ENCODE measurements at regions not wholly inside any gene's neighbourhood (a gene's known extent, or its start where the extent isn't known, plus 50 kb on each side); places are given as distances from the start of the nearest gene placed in this dataset.

DNA sequence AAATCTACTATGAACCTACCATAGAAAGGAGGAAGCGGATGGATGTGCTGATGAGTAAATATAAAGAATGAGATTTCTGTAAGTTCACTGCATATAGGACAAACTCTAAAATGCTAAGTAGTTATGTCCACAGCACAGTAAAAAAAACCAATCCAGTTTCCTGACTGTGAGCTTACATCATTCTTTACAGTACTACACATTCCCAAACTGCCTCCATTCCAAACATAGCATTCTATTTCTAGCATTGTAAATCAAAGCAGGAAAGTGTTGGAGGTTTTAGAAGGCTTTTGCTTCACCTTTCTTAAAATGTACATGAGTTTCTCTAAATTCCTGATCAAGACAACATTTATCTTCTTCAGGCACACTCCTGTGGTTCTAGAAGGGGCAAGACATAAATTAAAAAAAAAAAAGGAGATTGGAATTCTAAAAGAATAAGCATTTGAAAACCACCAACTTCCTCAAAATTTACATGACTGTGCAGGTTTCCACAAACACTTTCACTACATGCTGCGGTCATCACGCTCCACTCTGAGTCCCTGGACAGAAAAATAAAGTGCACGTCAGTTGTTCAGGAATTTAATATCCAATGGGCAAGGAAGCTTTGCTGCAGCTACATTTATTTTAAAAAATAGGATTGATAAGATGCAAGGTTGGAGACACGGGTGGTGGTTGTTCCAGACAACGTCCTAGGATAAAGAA is 297.6 kb upstream of the STS start:
- no peak for DNase-seq (ENCODE audit: low read depth)
- no peak overlapping the region for H3K4me3 ChIP-seq (ENCODE audit: low read depth, low read length)
- TF ChIP-seq, protein P1, sequence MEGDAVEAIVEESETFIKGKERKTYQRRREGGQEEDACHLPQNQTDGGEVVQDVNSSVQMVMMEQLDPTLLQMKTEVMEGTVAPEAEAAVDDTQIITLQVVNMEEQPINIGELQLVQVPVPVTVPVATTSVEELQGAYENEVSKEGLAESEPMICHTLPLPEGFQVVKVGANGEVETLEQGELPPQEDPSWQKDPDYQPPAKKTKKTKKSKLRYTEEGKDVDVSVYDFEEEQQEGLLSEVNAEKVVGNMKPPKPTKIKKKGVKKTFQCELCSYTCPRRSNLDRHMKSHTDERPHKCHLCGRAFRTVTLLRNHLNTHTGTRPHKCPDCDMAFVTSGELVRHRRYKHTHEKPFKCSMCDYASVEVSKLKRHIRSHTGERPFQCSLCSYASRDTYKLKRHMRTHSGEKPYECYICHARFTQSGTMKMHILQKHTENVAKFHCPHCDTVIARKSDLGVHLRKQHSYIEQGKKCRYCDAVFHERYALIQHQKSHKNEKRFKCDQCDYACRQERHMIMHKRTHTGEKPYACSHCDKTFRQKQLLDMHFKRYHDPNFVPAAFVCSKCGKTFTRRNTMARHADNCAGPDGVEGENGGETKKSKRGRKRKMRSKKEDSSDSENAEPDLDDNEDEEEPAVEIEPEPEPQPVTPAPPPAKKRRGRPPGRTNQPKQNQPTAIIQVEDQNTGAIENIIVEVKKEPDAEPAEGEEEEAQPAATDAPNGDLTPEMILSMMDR (IDR thresholded peaks at IDR 0.05; ENCODE audit: control insufficient read depth, extremely low read depth, insufficient read depth), result no peak

DNA sequence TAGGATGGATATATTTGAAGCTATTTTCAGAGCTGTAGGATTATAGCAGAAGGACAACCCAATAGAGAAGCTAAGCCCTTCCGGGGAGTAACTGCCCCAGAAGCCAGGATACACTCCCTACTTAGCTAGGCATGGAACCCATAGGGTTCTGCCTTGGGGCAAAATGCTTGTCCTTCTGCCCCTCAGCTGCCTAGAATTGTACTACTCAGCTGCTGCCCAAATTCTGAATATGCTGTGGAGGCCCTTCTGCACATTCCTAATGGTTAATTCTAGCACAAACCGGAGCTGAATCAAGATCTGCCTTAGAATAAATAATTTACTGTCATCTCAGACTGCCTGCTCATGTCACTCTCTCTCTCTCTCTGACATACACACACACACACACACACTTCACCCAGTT is 297.7 kb upstream of the VCX3A start:
- no peak for DNase-seq (ENCODE audit: low read depth)
- no peak overlapping the region for H3K4me3 ChIP-seq (ENCODE audit: low read depth, low read length)
- TF ChIP-seq, protein P1 (IDR thresholded peaks at IDR 0.05; ENCODE audit: control insufficient read depth, extremely low read depth, insufficient read depth), result no peak

DNA sequence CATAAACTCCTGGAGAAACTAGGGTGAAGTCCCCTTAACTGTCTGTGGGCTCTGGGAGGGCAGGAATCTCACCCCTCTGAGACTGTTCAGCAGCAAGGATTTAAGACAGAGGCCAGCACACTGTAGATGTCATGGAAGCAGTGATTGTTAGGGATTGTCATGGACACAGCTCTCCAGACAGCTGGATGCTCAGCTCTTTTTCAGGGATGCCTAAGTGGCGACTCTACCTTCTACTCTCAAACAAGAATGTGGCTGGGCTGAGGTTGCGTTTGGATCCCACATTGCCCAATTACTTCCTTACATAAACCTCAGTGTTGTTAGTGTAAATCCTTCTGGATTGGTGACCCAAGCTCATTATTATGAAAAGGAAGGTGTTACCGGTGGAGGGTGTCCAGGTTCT is 291.9 kb upstream of the VCX3A start:
- no peak overlapping the region for H3K4me3 ChIP-seq (ENCODE audit: low read depth, low read length)
- DNase-seq (ENCODE audit: low read depth), result no peak
- TF ChIP-seq, protein P1 (IDR thresholded peaks at IDR 0.05; ENCODE audit: control insufficient read depth, extremely low read depth, insufficient read depth), result no peak

DNA sequence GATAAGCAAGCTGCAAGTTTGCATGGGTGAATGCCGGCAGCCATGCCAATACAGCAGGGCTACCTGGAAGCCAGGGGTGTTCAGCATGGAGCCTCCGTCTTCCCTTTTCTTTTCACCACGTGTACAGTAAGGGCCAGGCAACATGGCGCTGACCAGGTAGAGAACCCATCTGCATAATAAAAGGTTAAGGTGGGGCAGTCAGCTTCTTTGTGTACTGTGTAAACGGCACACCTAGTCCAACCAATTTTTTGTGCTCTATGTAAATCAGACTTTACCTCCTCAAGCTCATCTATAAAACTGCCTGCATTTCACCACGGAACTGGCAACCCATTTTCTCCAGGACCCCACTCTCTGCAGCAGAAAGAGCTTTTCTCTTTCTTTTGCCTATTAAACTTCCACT is 286.8 kb upstream of the VCX3A start:
- DNase-seq (ENCODE audit: low read depth), result no peak
- TF ChIP-seq, protein P1 (IDR thresholded peaks at IDR 0.05; ENCODE audit: control insufficient read depth, extremely low read depth, insufficient read depth), result no peak
- no peak overlapping the region for H3K4me3 ChIP-seq (ENCODE audit: low read depth, low read length)

DNA sequence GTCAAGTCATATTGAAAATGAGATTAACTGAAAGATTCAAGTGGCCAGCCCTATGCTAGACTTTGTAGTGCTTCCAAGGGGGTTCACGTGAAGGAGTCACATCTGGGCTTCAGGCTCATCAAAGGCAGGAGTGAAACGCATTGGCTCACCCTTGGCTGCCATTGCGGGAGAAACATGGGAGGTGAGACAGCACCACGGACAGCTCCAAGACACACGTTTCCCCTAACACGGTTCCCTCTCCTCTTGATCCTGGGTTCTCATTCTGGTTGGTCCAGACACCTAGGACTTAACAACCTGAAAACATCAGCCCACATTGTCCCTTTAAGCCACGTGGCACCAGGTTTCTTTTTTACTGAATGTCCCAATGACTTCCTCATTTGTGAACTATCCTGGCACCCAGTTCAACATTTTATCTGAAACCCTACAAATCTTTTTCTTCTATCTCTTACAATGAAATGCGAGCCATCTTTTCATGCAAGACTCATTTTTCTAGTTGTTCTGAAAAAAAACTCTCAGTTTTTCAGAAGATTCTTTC is 279.0 kb upstream of the VCX3A start:
- DNase-seq (ENCODE audit: low read depth), result no peak
- H3K4me3 ChIP-seq (ENCODE audit: low read depth, low read length), result no peak overlapping the region
- TF ChIP-seq, protein P1 (IDR thresholded peaks at IDR 0.05; ENCODE audit: control insufficient read depth, extremely low read depth, insufficient read depth), result no peak

DNA sequence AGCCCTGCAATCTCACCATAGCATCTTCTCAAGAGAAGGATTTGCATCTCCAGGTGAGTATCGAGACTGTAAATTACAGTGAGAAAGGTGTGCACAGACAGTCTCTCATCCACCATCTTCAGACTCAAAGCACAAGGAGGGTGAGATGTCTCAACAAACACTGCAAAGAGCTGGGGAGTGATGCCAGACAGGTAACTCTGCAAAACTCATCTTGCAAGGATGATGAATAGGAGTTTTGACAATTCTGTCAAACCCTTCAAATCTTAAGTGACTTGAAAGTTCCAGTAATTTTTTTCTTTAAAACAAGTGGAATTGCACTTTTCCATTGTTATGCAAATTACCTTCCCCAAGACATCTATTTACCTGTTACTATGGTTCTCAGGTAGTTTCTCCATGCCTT is 277.2 kb upstream of the VCX3A start:
- H3K4me3 ChIP-seq (ENCODE audit: low read depth, low read length), result no peak overlapping the region
- TF ChIP-seq, protein P1 (IDR thresholded peaks at IDR 0.05; ENCODE audit: control insufficient read depth, extremely low read depth, insufficient read depth), result no peak
- no peak for DNase-seq (ENCODE audit: low read depth)

DNA sequence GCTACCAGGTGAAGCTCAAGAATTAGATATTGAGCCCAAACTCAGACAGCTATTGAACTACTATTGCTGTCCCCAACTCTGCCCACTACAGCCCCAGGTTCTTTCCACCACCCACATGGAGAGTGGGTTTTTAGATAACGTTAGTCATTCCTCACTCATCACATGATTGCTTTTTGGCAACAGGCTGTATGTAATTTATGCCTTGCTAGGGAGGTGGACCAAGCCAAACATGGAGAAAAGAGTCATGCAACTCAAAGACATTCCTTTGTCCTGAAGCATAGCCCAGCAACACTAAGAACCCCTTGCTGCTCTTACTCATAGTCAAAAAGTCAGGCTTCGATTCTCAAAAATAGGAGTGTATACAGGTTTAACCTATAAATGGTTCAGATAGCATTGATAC is 275.9 kb upstream of the VCX3A start:
- TF ChIP-seq, protein P1 (IDR thresholded peaks at IDR 0.05; ENCODE audit: control insufficient read depth, extremely low read depth, insufficient read depth), result no peak
- no peak for DNase-seq (ENCODE audit: low read depth)
- H3K4me3 ChIP-seq (ENCODE audit: low read depth, low read length), result no peak overlapping the region

All from LNCaP clone FGC (cell line).